Neural crest cell (in vitro differentiated cells): ENCODE measurements at regions not wholly inside any gene's neighbourhood (a gene's known extent, or its start where the extent isn't known, plus 50 kb on each side); places are given as distances from the start of the nearest gene placed in this dataset.
A peak's percentile ranks its signal among the peaks of the same experiment; 100 is the strongest.

ENCODE experiments used
- DNase-seq: peaks from one replicate; pipeline ENCODE4 v3.0.0; 2021; ENCODE audit warnings: low read depth, mixed read lengths, low spot score
- H3K27ac Mint-ChIP-seq: one replicate; pipeline ENCODE4 v1.8.0; 2021; ENCODE audit warnings: mild to moderate bottlenecking, mixed read lengths; ENCODE audit not compliant: unreplicated experiment
- H3K27me3 Mint-ChIP-seq: 2 replicates; pipeline ENCODE4 v1.8.0; 2021; ENCODE audit warnings: low read depth, mild to moderate bottlenecking, mixed read lengths
- H3K36me3 Mint-ChIP-seq: 2 replicates; pipeline ENCODE4 v1.8.0; 2021; ENCODE audit warnings: low read depth, mild to moderate bottlenecking, mixed read lengths
- H3K4me1 Mint-ChIP-seq: 2 replicates; pipeline ENCODE4 v1.8.0; 2021; ENCODE audit warnings: mixed read lengths
- H3K4me3 Mint-ChIP-seq: one replicate; pipeline ENCODE4 v1.8.0; 2021; ENCODE audit warnings: mild to moderate bottlenecking, mixed read lengths
- H3K9me3 Mint-ChIP-seq: 2 replicates; pipeline ENCODE4 v1.8.0; 2021; ENCODE audit warnings: mixed read lengths
- CTCF ChIP-seq: fragments of 200-600 bp; sonication (generic); conservative IDR thresholded peaks from 2 replicates; pipeline ENCODE4 v1.5.0; 2021; ENCODE audit warnings: antibody characterized with exemption, mild to moderate bottlenecking

GRCh38 chr9:28064241-28064815, 491.0 kb upstream of the C9orf72 start:
- peaks cover under 1% of the 10 kb centered on the region for H3K36me3 Mint-ChIP-seq
- no peak for DNase-seq

DNA sequence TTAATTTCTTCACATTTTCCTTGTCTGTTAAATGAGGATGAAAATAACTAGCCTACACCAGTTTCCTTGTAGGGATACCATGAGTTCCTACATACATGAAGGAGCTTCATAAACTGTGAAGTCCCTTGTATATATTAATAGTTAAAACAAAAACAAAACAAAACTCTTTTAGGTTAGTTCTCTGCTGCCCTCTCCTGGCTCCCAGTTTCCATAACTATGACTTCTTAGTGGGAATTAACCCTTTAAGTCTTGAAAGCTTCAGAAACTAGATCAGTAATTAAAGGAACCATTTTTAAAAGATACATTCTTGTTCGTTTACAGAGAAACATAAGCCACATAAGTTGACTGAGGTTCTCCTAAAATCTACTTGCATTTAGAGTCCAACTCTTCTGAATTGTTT, 500.0 kb upstream of the C9orf72 start:
- Mint-ChIP-seq H3K27ac (no peak overlapping the region), H3K9me3 (no peaks in the 10 kb centered on the region), H3K27me3 (no peaks in the 10 kb centered on the region), H3K4me1 (no peaks in the 10 kb centered on the region), H3K36me3 (no peaks in the 10 kb centered on the region), H3K4me3 (no peak overlapping the region)
- peak; percentile 81 for TF ChIP-seq CTCF
- peak; percentile 16 for DNase-seq

More at GRCh38 chr9:28064241-28064815, 491.0 kb upstream of the C9orf72 start:
- no peak overlapping the region for H3K4me3 Mint-ChIP-seq
- H3K4me1 Mint-ChIP-seq = peaks cover 7% of the 10 kb centered on the region
- H3K27me3 Mint-ChIP-seq = no peaks in the 10 kb centered on the region
- peaks cover under 1% of the 10 kb centered on the region for H3K9me3 Mint-ChIP-seq
- no peak for TF ChIP-seq CTCF
- no peak overlapping the region for H3K27ac Mint-ChIP-seq

DNA sequence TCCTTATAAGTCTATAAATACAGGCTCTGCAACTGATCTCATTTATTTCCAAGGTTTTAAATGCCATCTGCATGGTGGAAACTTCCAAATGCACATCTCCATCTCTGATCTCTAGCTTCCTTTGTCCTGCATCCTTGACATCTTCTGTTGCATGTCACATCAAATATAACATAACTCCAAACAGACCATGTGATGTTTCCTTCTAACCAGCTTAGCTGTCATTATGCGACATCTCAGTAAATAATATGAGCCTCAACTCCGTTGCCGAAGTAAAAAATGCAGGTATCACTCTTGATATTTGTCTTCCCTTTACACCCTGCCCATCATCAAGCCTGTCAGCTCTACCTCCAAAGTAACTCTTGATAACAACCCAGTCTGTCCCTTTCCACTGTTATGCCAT, 506.4 kb upstream of the C9orf72 start:
- no peaks in the 10 kb centered on the region for H3K9me3 Mint-ChIP-seq
- TF ChIP-seq CTCF = no peak
- H3K4me1 Mint-ChIP-seq = no peaks in the 10 kb centered on the region
- no peak overlapping the region for H3K27ac Mint-ChIP-seq
- no peaks in the 10 kb centered on the region for H3K36me3 Mint-ChIP-seq
- DNase-seq = no peak
- H3K4me3 Mint-ChIP-seq = no peak overlapping the region
- no peaks in the 10 kb centered on the region for H3K27me3 Mint-ChIP-seq

DNA sequence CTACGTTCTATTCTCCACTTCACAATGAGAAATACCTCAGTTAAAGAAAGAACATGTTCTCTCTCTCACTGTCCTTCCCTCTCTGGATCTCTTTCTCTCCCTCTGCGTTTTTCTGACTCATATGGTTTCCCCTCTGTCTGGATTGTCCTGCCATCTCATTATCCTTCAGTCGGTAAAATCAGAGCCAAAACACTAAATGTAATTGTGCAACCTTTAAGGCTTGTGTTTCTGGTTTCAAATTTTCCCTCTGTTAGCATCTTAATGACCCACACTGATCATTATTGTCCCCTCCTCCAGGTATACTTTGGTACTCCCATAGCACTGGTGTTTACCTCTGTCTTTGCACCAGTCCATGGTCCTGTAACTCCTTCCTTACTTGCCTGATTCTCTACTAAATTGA, 509.4 kb upstream of the C9orf72 start:
- H3K27me3 Mint-ChIP-seq = no peaks in the 10 kb centered on the region
- peak overlapping the region; percentile 2 for H3K27ac Mint-ChIP-seq
- no peaks in the 10 kb centered on the region for H3K36me3 Mint-ChIP-seq
- TF ChIP-seq CTCF = no peak
- no peak for DNase-seq
- H3K4me3 Mint-ChIP-seq = no peak overlapping the region
- H3K4me1 Mint-ChIP-seq = no peaks in the 10 kb centered on the region
- H3K9me3 Mint-ChIP-seq = no peaks in the 10 kb centered on the region

- H3K4me3 Mint-ChIP-seq = no peak overlapping the region
- no peak for TF ChIP-seq CTCF
- H3K4me1 Mint-ChIP-seq = no peaks in the 10 kb centered on the region
- H3K36me3 Mint-ChIP-seq = peaks cover 4% of the 10 kb centered on the region
- H3K27ac Mint-ChIP-seq = no peak overlapping the region
- no peak for DNase-seq
- H3K27me3 Mint-ChIP-seq = no peaks in the 10 kb centered on the region
- H3K9me3 Mint-ChIP-seq = no peaks in the 10 kb centered on the region
Measured at GRCh38 chr9:28086881-28087280, 513.6 kb upstream of the C9orf72 start.
